GM23338 (cell line): ENCODE measurements at regions not wholly inside any gene's neighbourhood (a gene's known extent, or its start where the extent isn't known, plus 50 kb on each side); places are given as distances from the start of the nearest gene placed in this dataset.

ENCODE experiments used
- ATAC-seq: fragments of 200-7000 bp; cut with Tn5 transposase; 3 replicates; pipeline ENCODE4 v1.9.1; 2020
- DNase-seq: peaks from one replicate; pipeline ENCODE4 v3.0.0-alpha.2; 2015; ENCODE audit warnings: low spot score
- H2AFZ ChIP-seq: fragments of 200-600 bp; sonication (generic); 2 replicates; pipeline ENCODE4 v1.8.0; 2016; ENCODE audit warnings: antibody characterized with exemption, mild to moderate bottlenecking, moderate library complexity
- H3F3A ChIP-seq: fragments of 200-600 bp; sonication (generic); replicated peaks from 2 replicates; pipeline ENCODE4 v1.8.0; 2017; ENCODE audit warnings: antibody characterized with exemption, mixed run types, low read depth
- H3K27ac ChIP-seq: fragments of 200-600 bp; sonication (generic); 2 replicates; pipeline ENCODE4 v1.6.1; 2016; ENCODE audit warnings: low read depth
- H3K27me3 ChIP-seq: fragments of 200-600 bp; sonication (generic); 2 replicates; pipeline ENCODE4 v1.8.0; 2016; ENCODE audit warnings: mild to moderate bottlenecking, mixed run types, moderate library complexity; ENCODE audit not compliant: insufficient read depth
- H3K36me3 ChIP-seq: fragments of 200-600 bp; sonication (generic); 2 replicates; pipeline ENCODE4 v1.8.0; 2016; ENCODE audit warnings: mild to moderate bottlenecking; ENCODE audit not compliant: insufficient read depth
- H3K4me1 ChIP-seq: fragments of 200-600 bp; sonication (generic); 2 replicates; pipeline ENCODE4 v1.8.0; 2016; ENCODE audit warnings: mild to moderate bottlenecking, moderate library complexity; ENCODE audit not compliant: insufficient read depth
- H3K4me2 ChIP-seq: fragments of 200-600 bp; sonication (generic); 2 replicates; pipeline ENCODE4 v1.7.1; 2017; ENCODE audit warnings: mixed run types
- H3K4me3 ChIP-seq: fragments of 200-600 bp; sonication (generic); 2 replicates; pipeline ENCODE4 v1.6.1; 2016; ENCODE audit warnings: mixed run types
- H3K79me2 ChIP-seq: fragments of 200-600 bp; sonication (generic); replicated peaks from 2 replicates; pipeline ENCODE4 v1.8.0; 2017; ENCODE audit warnings: mild to moderate bottlenecking; ENCODE audit not compliant: insufficient read depth
- H3K9me2 ChIP-seq: fragments of 200-600 bp; sonication (generic); 2 replicates; pipeline ENCODE4 v1.8.0; 2017; ENCODE audit not compliant: insufficient read depth
- H4K20me1 ChIP-seq: fragments of 200-600 bp; sonication (generic); replicated peaks from 2 replicates; pipeline ENCODE4 v1.8.0; 2017; ENCODE audit warnings: mild to moderate bottlenecking; ENCODE audit not compliant: insufficient read depth
- H3K27ac Mint-ChIP-seq: 2 replicates; pipeline ENCODE4 v1.8.0; 2020; ENCODE audit warnings: inconsistent platforms, mild to moderate bottlenecking, moderate library complexity, mixed read lengths
- H3K27me3 Mint-ChIP-seq: 3 replicates; pipeline ENCODE4 v1.8.0; 2022; ENCODE audit warnings: low read depth, mild to moderate bottlenecking, moderate library complexity, mixed read lengths, inconsistent platforms; ENCODE audit not compliant: insufficient read depth, poor library complexity
- H3K36me3 Mint-ChIP-seq: 3 replicates; pipeline ENCODE4 v1.8.0; 2021; ENCODE audit warnings: low read depth, mild to moderate bottlenecking, inconsistent platforms, moderate library complexity, mixed read lengths
- H3K4me1 Mint-ChIP-seq: 3 replicates; pipeline ENCODE4 v1.8.0; 2020; ENCODE audit warnings: mild to moderate bottlenecking, inconsistent platforms, mixed read lengths
- H3K4me3 Mint-ChIP-seq: 3 replicates; pipeline ENCODE4 v1.8.0; 2021; ENCODE audit warnings: moderate library complexity, mild to moderate bottlenecking, inconsistent platforms, mixed read lengths
- H3K9me3 Mint-ChIP-seq: 3 replicates; pipeline ENCODE4 v1.8.0; 2020; ENCODE audit warnings: moderate library complexity, mild to moderate bottlenecking, inconsistent platforms, mixed read lengths
- CTCF ChIP-seq, 2 experiments: fragments of 200-600 bp in 1 of 2; sonication (generic) in 1 of 2; conservative IDR thresholded peaks; 2 replicates each; pipeline versions ENCODE4 v1.5.1 to v1.6.1; 2016 to 2017; ENCODE audit warnings: antibody characterized with exemption in 2 of 2, low read depth in 2 of 2, mild to moderate bottlenecking in 2 of 2, moderate library complexity in 1 of 2
- EZH2phosphoT487 ChIP-seq: fragments of 200-600 bp; sonication (generic); IDR thresholded peaks from one replicate; pipeline ENCODE4 v1.8.1; 2018; ENCODE audit warnings: antibody characterized with exemption; ENCODE audit not compliant: unreplicated experiment
- JUNB ChIP-seq: IDR thresholded peaks from one replicate; pipeline ENCODE4 v1.6.1; 2016; ENCODE audit warnings: antibody characterized with exemption; ENCODE audit not compliant: unreplicated experiment
- REST ChIP-seq: IDR thresholded peaks from one replicate; pipeline ENCODE4 v1.6.1; 2018; ENCODE audit warnings: antibody characterized with exemption; ENCODE audit not compliant: unreplicated experiment

- no peaks in the 10 kb centered on the region; the same call in 2 of the 3 replicates for H3K9me3 Mint-ChIP-seq
- no peak for TF ChIP-seq CTCF (conservative IDR thresholded peaks at IDR 0.05; ENCODE audit: low read depth in 2 of 2)
- Histone ChIP-seq H3K4me3 (no peak overlapping the region), H3F3A (no peaks in the 10 kb centered on the region), H3K79me2 (no peaks in the 10 kb centered on the region), H2AFZ (no peak overlapping the region), H3K9me2 (peaks cover 5% of the 10 kb centered on the region), H3K36me3 (no peaks in the 10 kb centered on the region), H4K20me1 (no peaks in the 10 kb centered on the region), H3K4me2 (no peak overlapping the region), H3K27ac (no peak overlapping the region), H3K27me3 (no peaks in the 10 kb centered on the region), H3K4me1 (no peaks in the 10 kb centered on the region)
- H3K4me3 Mint-ChIP-seq = no peak overlapping the region
- no peaks in the 10 kb centered on the region for H3K36me3 Mint-ChIP-seq
- DNase-seq (no peak), ATAC-seq (no peak)
- H3K27ac Mint-ChIP-seq = no peak overlapping the region
- H3K4me1 Mint-ChIP-seq = peaks cover 2% of the 10 kb centered on the region
- no peaks in the 10 kb centered on the region for H3K27me3 Mint-ChIP-seq
Observed at GRCh38 chr22:27648853-27649252, 152.7 kb downstream of the MN1 start.

GRCh38 chr22:27650572-27650971, 151.0 kb downstream of the MN1 start:
- Histone ChIP-seq H4K20me1 (no peaks in the 10 kb centered on the region), H3K4me2 (no peak overlapping the region), H2AFZ (no peak overlapping the region), H3K36me3 (no peaks in the 10 kb centered on the region), H3K79me2 (no peaks in the 10 kb centered on the region), H3K9me2 (peaks cover under 1% of the 10 kb centered on the region), H3F3A (no peaks in the 10 kb centered on the region), H3K4me3 (no peak overlapping the region), H3K27ac (no peak overlapping the region), H3K27me3 (no peaks in the 10 kb centered on the region), H3K4me1 (peaks cover 4% of the 10 kb centered on the region; the same call in 1 of the 2 replicates)
- no peak for TF ChIP-seq JUNB
- no peak for TF ChIP-seq REST
- no peak for ATAC-seq
- Mint-ChIP-seq H3K9me3 (no peaks in the 10 kb centered on the region; the same call in 2 of the 3 replicates), H3K36me3 (no peaks in the 10 kb centered on the region), H3K27ac (no peak overlapping the region), H3K4me1 (peaks cover 10% of the 10 kb centered on the region), H3K4me3 (no peak overlapping the region), H3K27me3 (no peaks in the 10 kb centered on the region)
- no peak for DNase-seq

- H3K4me3 ChIP-seq = no peak overlapping the region
- H3K27me3 ChIP-seq = no peaks in the 10 kb centered on the region
- peaks cover 9% of the 10 kb centered on the region for H3K4me1 Mint-ChIP-seq
- H3K4me2 ChIP-seq = no peak overlapping the region
- H3K36me3 ChIP-seq = no peaks in the 10 kb centered on the region
- H3K36me3 Mint-ChIP-seq = no peaks in the 10 kb centered on the region; the same call in 2 of the 3 replicates
- H2AFZ ChIP-seq = no peak overlapping the region
- H3K4me3 Mint-ChIP-seq = no peak overlapping the region
- H3K79me2 ChIP-seq = no peaks in the 10 kb centered on the region
- no peak overlapping the region for H3K27ac Mint-ChIP-seq
- ATAC-seq (no peak), DNase-seq (no peak)
- H3K27ac ChIP-seq = no peak overlapping the region
- H3K9me2 ChIP-seq = no peaks in the 10 kb centered on the region; the same call in 1 of the 2 replicates
- peaks cover 1% of the 10 kb centered on the region for H3K27me3 Mint-ChIP-seq
- peaks cover 4% of the 10 kb centered on the region; the same call in 1 of the 2 replicates for H3K4me1 ChIP-seq
- no peaks in the 10 kb centered on the region; the same call in 2 of the 3 replicates for H3K9me3 Mint-ChIP-seq
- H4K20me1 ChIP-seq = no peaks in the 10 kb centered on the region
- TF ChIP-seq EZH2phosphoT487 = no peak
- no peaks in the 10 kb centered on the region for H3F3A ChIP-seq
Observed at GRCh38 chr22:27650985-27651384, 150.6 kb downstream of the MN1 start.
